GM12865 (cell line): ENCODE measurements at regions not wholly inside any gene's neighbourhood (a gene's known extent, or its start where the extent isn't known, plus 50 kb on each side); places are given as distances from the start of the nearest gene placed in this dataset.

Experiments used
- DNase-seq: peaks from one replicate; pipeline ENCODE4 v3.0.0; 2010; ENCODE audit warnings: low read depth
- H3K4me3 ChIP-seq: 2 replicates; pipeline ENCODE4 v1.5.1; 2011; ENCODE audit warnings: mild to moderate bottlenecking, low read depth, low read length, control low read depth
- TF ChIP-seq, protein P1 (sequence below): IDR thresholded peaks from 2 replicates; pipeline ENCODE4 v1.5.1; 2011; ENCODE audit warnings: low read length, control low read depth, low read depth, inconsistent platforms; ENCODE audit not compliant: insufficient read depth; ENCODE audit errors: missing control alignments

DNA sequence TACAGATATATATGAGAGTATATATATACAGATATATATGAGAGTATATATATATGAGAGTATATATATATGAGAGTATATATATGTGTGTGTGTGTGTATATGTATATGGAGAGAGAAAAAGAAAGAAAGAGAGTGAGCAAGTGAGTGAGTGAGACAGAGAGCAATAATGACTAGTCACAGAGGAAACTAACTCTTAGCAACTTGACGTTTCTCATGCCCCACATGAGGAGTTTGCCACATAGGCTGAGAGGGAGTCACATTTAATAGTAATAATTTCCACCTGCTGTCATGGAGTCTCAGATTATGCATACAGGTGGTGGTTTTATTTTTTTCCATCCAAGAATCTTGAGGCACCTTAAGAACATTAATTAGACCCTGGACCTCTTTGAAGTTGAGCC lies 199.9 kb downstream of the GATA3 start:
- DNase-seq: no peak
- TF ChIP-seq, protein P1, sequence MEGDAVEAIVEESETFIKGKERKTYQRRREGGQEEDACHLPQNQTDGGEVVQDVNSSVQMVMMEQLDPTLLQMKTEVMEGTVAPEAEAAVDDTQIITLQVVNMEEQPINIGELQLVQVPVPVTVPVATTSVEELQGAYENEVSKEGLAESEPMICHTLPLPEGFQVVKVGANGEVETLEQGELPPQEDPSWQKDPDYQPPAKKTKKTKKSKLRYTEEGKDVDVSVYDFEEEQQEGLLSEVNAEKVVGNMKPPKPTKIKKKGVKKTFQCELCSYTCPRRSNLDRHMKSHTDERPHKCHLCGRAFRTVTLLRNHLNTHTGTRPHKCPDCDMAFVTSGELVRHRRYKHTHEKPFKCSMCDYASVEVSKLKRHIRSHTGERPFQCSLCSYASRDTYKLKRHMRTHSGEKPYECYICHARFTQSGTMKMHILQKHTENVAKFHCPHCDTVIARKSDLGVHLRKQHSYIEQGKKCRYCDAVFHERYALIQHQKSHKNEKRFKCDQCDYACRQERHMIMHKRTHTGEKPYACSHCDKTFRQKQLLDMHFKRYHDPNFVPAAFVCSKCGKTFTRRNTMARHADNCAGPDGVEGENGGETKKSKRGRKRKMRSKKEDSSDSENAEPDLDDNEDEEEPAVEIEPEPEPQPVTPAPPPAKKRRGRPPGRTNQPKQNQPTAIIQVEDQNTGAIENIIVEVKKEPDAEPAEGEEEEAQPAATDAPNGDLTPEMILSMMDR: no peak
- no peak overlapping the region for H3K4me3 ChIP-seq

DNA sequence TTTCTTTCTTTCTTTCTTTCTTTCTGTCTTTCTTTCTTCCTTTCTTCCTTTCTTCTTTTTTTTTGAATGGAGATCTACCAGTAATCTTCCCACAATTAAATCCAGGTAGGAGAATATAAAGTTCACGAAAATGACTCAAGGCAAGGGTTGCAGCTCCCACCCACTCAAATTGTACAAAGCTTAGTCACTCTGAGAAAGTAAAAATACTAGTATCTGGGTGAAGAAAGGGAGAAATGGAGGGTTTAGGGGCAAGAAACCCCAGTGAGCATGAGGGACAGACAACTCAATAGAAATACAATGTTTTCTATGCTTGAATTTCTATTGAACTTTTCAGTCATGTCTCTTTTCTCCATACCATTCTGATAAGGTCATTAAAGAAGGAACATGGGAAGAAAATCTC lies 200.8 kb downstream of the GATA3 start:
- TF ChIP-seq, protein P1: no peak
- DNase-seq: no peak
- no peak overlapping the region for H3K4me3 ChIP-seq

DNA sequence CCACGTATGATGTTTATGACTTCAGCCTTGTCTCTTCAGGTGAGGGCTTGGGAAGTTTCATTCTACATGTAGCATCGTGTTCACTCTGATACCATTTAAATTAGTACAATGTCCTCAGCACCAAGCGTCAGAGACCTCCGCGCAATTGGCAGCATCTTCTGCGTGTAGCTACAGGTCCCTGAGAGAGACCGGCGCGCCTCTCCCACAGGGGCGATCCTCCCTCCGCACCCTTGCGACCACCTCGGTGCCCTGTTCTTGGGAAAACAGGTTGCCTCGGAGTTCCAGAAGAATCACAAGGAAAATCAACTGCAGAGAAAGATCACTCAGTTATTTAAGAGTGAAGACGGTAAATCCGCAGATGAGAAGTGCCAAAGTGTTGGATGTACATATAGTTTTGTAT lies 206.2 kb downstream of the GATA3 start:
- TF ChIP-seq, protein P1: no peak
- no peak for DNase-seq
- H3K4me3 ChIP-seq: no peak overlapping the region

DNA sequence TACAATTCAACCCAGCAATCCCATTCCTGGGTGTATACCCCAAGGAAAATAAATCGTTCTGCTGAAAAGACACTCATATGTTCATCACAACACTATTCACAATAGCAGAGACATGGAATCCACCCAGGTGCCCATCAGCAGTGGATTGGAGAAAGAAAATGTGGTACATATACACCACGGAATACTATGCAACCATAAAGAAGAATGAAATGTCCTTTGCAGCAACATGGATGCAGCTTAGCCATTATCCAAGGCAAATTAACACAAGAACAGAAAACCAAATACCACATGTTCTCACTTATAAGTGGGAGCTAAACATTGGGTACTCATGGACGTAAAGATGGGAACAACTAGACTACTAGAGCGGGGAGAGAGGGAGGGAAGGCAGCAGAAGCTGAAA lies 207.8 kb downstream of the GATA3 start:
- no peak for DNase-seq
- H3K4me3 ChIP-seq: no peak overlapping the region
- TF ChIP-seq, protein P1: no peak

DNA sequence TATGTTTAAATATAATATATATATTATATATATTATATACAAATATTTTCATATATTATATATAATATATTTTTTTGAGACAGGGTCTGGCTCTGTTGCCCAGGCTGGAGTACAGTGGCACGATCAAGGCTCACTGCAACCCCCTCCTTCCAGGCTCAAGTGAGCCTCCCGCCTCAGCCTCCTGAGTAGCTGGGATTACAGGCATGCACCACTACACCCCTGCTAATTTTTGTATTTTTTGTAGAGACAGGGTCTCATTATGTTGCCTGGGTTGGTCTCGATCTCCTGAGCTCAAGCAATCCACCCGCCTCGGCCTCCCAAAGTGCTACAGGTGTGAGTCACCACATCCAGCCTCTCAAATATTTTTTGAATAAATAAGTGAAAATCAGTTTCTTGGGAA lies 215.5 kb downstream of the GATA3 start:
- DNase-seq: no peak
- TF ChIP-seq, protein P1: no peak
- H3K4me3 ChIP-seq: no peak overlapping the region

DNA sequence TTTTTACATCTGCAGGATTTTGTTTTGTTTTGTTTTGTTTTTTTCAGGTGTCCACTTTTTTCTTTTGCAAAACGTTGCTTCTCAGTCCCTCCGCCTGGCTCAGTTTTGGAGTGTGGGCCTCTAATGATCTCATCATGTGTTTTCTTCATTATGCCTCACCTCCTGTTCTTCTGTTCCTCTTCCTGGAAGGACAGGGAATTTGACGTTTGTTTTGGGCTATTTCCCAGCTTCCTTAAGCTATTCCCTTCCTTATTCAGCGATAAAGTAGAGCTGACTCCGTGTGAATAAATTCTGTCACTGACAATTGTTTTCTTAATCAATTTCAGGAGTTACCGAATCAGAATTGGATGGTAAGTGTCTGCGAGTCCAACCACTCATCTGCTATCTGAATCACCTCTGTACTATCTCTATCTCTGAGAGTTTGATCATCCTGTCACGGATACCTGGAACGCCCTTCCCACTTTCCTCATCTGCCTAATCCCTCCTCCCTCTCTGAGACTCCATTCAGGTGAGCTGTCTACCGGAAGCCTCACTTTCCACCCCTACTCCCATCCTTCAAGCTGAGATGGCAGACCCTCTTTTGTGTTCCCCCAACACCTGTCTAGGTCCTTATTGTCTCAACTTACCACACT lies 218.4 kb downstream of the GATA3 start:
- DNase-seq: no peak
- TF ChIP-seq, protein P1: no peak
- no peak overlapping the region for H3K4me3 ChIP-seq

DNA sequence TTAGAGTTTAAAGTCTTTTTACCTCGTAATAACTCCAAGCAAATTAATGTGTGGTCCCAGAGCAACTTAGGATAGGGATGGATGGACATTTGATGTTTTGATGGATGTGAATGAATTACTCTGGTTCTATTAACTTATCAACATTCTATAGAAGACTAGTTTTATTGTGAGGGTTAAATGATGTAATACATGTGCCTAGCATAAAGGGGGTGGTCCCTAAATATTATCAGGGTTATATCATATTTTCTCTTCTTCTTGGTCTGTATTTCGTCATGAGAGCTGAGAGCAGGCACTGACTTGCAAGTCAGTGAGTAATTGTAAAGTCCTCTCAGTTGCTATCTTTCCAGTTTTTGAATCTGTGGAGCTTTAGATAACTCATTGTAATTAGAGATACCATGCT lies 219.3 kb downstream of the GATA3 start:
- no peak overlapping the region for H3K4me3 ChIP-seq
- no peak for DNase-seq
- TF ChIP-seq, protein P1: no peak
